Fibroblast of gingiva (primary cell): ENCODE measurements at regions not wholly inside any gene's neighbourhood (a gene's known extent, or its start where the extent isn't known, plus 50 kb on each side); places are given as distances from the start of the nearest gene placed in this dataset.
"Not testable (repeated sequence)": the region's sequence is repeated elsewhere in the genome, so short reads cannot be mapped to it uniquely, and the experiment has no call there.

ENCODE experiments used
- DNase-seq: peaks from one replicate; pipeline ENCODE4 v3.0.0-alpha.2; 2011; ENCODE audit warnings: low read depth

DNA sequence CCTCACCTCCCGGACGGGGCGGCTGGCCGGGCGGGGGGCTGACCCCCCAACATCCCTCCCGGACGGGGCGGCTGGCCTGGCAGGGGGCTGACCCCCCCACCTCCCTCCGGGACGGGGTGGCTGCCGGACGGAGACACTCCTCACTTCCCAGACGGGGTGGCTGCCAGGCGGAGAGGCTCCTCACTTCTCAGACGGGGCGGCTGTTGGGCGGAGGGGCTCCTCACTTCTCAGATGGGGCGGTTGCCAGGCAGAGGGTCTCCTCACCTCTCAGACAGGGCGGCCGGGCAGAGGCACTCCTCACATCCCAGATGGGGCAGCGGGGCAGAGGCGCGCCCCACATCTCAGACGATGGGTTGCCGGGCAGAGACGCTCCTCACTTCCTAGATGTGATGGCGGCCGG is 1280.7 kb upstream of the SEL1L start:
- not testable (repeated sequence) for DNase-seq

GRCh38 chr14:82830596-82830995 is 1296.9 kb upstream of the SEL1L start:
- DNase-seq = no peak

DNA sequence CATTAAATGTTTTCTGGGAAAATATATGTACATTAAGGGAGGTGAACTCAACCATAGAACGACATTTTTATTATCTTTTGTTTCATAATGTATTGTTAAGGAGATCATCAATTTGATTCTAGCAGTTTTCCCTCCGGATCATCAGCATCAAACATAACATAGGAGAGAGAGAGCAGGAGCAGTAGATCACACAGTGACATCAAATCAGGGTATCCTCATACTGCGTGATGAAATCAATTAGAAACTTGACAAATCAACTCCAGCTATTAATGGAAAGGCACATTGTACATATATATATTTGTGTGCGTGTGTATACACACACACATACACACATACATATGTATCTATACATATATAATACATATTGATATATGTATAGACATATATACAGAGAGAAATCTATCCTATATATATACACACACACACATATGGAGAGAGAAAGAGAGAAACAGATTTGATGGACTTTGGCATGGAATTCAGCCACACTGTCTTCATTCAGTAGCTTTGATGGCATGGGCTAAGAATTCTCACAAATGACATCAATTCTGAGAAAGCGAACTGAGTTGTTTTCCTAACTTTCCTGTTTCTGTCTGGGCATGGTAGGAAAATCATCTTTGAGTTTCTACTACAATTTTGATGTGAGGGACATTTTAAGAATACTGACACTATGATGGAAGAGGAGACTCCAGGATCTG is 1302.8 kb upstream of the SEL1L start:
- no peak for DNase-seq

- no peak for DNase-seq
Observed at GRCh38 chr14:82837611-82838140, 1304.0 kb upstream of the SEL1L start.

DNA sequence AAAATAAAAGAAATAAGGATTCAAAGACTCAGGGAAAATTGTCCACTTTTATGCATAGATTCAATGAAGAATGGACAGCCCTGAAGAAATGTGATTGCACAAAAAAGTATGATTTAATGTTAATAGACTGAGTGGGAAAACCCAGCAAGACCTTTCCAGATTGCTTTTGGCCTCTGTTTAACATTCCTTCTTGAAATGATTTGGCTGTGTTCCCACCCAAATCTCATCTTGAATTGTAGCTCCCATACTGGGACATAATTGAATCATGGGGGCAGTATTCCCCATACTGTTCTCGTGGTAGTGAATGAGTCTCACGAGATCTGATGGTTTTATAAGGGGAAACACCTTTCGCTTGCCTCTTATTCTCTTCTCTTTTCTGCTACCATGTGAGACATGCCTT is 1316.9 kb upstream of the SEL1L start:
- DNase-seq = no peak

DNA sequence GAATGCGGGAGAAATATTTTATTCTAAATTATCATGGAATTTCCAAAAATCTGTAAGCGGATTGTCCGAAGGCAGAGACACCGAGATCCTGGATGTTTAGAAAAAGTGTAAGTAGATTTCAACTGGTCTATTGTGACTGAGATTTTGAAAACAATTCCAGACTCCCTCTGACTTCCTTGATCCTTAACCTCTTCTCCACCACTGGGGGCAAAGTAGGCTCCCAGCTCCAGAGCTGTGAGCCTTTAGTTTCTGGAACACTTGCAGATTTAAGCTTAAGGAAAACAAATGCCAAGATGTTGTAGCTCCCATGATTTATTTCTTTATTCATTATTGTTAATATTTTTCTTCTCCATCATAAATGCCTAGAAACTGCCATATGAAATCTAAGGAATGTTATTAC is 1320.5 kb upstream of the SEL1L start:
- no peak for DNase-seq

GRCh38 chr14:82854901-82855300 is 1321.2 kb upstream of the SEL1L start:
- DNase-seq = no peak

- DNase-seq = no peak
Observed at GRCh38 chr14:82855912-82856391, 1322.3 kb upstream of the SEL1L start.

- no peak for DNase-seq
Observed at GRCh38 chr14:82861313-82861712, 1327.7 kb upstream of the SEL1L start.

GRCh38 chr14:82872494-82872893 is 1338.8 kb upstream of the SEL1L start:
- DNase-seq = no peak

- no peak for DNase-seq
Observed at GRCh38 chr14:82878951-82879350, 1345.3 kb upstream of the SEL1L start.

DNA sequence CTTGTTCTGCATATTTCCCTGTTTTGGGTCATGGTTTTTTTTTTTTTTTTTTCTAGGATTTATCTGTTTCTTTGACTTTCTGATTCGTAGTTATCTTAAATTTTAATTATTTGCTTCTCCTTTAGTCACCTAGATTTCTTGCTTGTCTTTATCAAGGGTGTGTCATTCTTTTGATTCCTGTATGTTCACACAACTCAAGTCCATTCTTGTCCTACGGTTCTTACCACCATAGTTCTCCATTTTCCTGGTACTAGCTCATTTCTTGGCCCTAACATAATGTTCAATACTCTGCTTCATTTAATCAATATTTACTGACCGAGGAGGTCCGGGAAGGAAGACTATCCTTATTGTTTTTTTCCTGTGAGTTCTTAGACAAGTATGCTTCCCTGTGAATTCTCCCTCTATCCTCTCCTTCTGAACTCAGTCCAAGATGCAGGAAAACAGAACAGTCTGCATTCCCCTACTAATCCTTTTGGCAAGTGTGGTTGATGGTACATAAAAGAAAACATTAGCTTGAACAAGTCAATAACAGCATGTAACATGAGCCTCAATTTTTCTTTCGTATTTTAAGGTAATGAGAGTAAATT is 1346.4 kb upstream of the SEL1L start:
- DNase-seq = no peak

DNA sequence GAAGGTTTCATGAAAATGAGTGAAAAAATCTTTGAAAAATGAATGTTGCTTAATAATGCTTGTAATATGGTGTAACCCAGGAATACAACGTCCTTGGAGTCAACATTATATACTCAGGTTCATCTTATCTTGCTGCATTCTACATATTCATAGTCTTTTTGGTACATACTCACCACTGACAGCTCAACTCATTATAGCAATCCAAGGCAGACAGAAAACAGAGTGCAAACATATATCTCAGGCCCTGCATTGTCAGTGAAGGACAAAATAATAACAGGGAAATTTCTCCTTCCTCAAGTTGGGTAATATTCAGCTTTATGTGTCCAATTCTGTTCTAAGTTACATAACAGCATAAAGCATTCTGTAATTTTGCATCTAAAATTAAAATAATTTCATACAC is 1353.0 kb upstream of the SEL1L start:
- no peak for DNase-seq

GRCh38 chr14:82889701-82890100 is 1356.0 kb upstream of the SEL1L start:
- DNase-seq = no peak

GRCh38 chr14:82896476-82896875 is 1362.8 kb upstream of the SEL1L start:
- no peak for DNase-seq

DNA sequence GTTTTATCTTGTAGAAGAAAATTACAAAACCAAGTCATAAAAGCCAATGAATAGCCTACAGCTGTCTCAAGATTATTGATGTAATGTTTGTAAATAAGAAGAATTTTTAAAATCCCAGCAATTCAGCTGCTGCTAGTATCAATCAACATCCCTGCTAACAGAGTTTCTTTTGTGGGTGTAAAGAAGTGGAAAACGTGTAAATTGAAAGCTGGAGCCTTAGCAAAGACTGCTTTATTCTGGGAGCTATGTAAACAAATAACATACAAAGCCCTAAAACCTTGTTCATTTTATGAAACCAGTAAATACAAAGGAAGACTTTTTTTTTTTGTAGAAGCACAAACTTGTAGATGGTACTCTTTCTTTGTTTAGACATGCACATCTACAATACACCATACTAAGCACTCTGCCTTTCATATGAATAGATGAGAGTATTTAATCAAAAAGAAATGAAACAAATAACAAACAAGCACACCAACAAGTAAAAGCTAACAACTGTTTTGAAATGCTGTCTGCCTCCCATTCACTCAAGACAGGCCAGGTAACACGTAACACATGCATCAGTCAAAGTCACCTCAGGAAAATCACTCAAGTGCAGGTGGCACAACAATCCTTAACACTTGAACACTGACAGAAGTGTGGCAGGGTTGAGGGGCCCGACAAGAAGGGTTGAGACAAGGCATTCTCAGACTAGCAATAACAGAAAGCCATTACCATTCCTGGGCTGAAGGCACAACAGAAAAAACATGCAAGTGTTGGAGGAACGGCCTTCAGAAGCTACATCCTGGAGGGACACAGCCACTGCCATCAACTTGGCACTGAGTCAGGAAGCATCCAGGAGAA is 1364.0 kb upstream of the SEL1L start:
- DNase-seq = no peak

DNA sequence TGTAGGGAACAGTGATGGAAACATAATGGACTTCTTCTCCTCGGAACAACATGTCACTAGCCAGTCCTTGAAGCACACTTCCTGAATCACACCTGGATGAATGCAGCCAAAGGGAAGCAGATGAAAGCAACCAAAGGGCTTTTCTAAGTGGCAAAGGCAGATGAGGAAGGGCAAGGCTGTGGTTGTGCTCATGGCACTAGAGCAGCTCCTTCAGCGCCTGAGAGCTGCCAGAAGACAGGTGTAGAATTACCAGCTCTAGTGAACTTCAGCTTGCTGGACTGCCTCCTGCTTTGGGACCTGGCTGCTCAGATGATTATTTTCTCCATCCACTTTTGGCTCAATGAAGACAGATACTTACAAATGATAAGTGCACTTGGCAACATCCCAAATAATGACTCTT is 1372.1 kb upstream of the SEL1L start:
- DNase-seq = no peak

GRCh38 chr14:82911930-82912329 is 1378.3 kb upstream of the SEL1L start:
- no peak for DNase-seq

DNA sequence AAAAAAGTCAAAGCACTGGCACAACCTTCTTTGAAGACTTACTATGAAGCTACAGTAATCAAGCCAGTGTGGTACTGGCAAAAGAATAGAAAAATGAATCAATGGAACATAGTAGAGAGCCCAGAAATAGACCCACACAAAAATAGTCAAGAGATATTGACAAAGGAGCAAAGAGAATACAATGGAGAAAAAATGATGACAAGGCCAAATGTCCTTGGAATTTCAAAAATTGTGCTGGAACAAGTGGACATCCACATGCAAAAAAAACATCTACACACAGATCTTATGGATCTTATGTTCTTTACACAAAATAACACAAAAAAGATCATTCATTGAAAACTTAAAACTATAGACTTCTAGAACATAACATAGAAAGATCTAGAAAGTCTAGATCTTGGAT is 1379.7 kb upstream of the SEL1L start:
- DNase-seq = no peak

GRCh38 chr14:82915381-82915780 is 1381.7 kb upstream of the SEL1L start:
- DNase-seq = no peak

DNA sequence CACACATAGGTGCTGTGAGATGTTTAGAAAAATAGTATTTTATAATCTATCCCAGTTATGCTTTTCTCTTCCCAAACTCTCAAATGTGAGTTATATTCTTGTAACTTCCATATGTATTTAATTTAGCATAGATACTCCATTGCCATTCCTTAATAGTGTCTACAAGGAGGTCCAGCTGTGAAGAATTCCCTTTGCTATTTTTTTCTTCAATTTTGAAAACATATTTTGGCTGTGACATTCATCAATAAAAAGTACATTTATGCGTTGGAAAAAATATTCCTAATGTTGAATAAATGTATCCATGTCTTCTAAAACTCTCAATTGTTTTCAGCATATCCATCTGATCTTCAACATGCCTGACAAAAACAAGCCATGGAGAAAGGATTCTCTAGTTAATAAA is 1402.0 kb upstream of the SEL1L start:
- DNase-seq = no peak

DNA sequence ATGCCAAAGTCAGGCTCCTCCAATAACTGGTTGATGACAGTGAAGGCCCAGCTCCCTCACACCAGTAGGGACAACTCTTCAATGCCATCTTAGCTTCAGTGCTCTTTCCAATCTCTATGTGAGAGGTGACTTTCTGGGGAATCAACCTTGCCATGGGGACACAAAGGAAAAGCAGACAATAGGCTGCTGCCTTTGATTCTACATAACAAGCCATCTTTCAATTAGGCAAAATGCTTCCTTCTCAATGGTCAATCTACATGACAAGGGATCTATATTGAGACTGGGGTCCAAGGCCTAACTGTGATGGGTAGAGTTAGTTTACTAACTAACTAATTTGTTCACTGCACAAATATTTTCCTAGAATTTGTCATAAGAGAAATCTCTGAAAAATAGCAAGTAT is 1417.5 kb upstream of the SEL1L start:
- DNase-seq = no peak

DNA sequence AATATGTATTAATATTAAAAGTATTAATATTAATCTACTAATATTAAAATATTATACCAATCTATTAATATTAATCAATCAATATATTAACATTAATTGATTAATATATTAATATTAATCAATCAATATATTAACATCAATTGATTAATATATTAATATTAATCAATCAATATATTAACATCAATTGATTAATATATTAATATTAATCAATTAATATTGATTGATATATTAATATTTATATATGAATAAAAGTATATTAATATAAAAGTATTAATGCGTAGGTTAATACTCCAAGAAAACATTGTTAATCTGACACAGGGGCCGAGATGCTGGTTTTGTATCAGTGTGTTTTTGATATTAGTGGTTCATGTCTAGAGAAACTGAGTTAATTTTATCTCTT is 1430.1 kb upstream of the SEL1L start:
- no peak for DNase-seq
